HCT116 (cell line): ENCODE measurements at regions not wholly inside any gene's neighbourhood (a gene's known extent, or its start where the extent isn't known, plus 50 kb on each side); places are given as distances from the start of the nearest gene placed in this dataset.

ENCODE experiments used
- ATAC-seq: fragments of 200-7000 bp; cut with Tn5 transposase; 2 replicates; pipeline ENCODE4 v1.9.1; 2020; ENCODE audit warnings: mild to moderate bottlenecking, moderate library complexity
- BruUV-seq: library from RNA; stranded (reverse); fragments of 400-500 nt; replicated peaks from 2 replicates; lab custom pipeline; 2021; lab: Mats Ljungman, UMichigan
- CTCF ChIA-PET: fragments of 300-600 bp; sonication (Branson Sonifier 250); formaldehyde crosslinking; loops from one replicate; lab custom pipeline; 2021; ENCODE audit warnings: antibody characterized with exemption; lab: Charles Lee
- POLR2A ChIA-PET: fragments of 300-600, 350-600 bp; sonication (Branson Sonifier 250); formaldehyde crosslinking; loops from one replicate; lab custom pipeline; 2021; ENCODE audit warnings: antibody characterized with exemption; lab: Charles Lee
- RAD21 ChIA-PET, 2 experiments: fragments of 300-600 bp; sonication (Branson Sonifier 250); formaldehyde crosslinking; loops; one replicate each; lab custom pipeline; 2023; ENCODE audit warnings: low total read pairs in 2 of 2; ENCODE audit not compliant: uncharacterized antibody in 2 of 2, unreplicated experiment in 2 of 2, low non-redundant PET in 1 of 2; lab: Charles Lee
- DNase-seq: peaks from one replicate; pipeline ENCODE4 v3.0.0-alpha.2; 2010; ENCODE audit warnings: low read depth, low spot score
- H2AFZ ChIP-seq: fragments of 200-600 bp; shearing (Covaris generic), sonication (generic); 2 replicates; pipeline ENCODE4 v1.6.1; 2017; ENCODE audit warnings: low read depth, mixed run types, mixed read lengths, antibody characterized with exemption, low read length; ENCODE audit not compliant: poor library complexity, severe bottlenecking
- H3K27ac ChIP-seq: 2 replicates; pipeline ENCODE4 v1.5.1; 2012; ENCODE audit warnings: low read depth, low read length
- H3K27me3 ChIP-seq: fragments of 200-600 bp; sonication (generic); 2 replicates; pipeline ENCODE4 v1.6.1; 2016; ENCODE audit warnings: mixed run types, low read length, mixed read lengths; ENCODE audit not compliant: insufficient read depth
- H3K36me3 ChIP-seq, 2 experiments: fragments of 200-500 bp in 1 of 2; fragments of 200-600 bp in 1 of 2; sonication (Bioruptor generic) in 1 of 2; sonication (generic) in 1 of 2; 2 replicates each; pipeline versions ENCODE4 v1.5.1 to v1.6.1; 2014 to 2016; ENCODE audit warnings: low read length in 2 of 2, inconsistent platforms in 1 of 2, mixed read lengths in 1 of 2, mixed run types in 1 of 2; ENCODE audit not compliant: insufficient read depth in 2 of 2, control insufficient read depth in 1 of 2
- H3K4me1 ChIP-seq, 2 experiments: fragments of 200-600 bp in 1 of 2; sonication (generic) in 1 of 2; 2 replicates each; pipeline versions ENCODE4 v1.5.1 to v1.6.1; 2012 to 2017; ENCODE audit warnings: low read length in 2 of 2, inconsistent platforms in 1 of 2, mild to moderate bottlenecking in 1 of 2, mixed read lengths in 1 of 2, mixed run types in 1 of 2, moderate library complexity in 1 of 2; ENCODE audit not compliant: insufficient read depth in 2 of 2, control insufficient read depth in 1 of 2
- H3K4me2 ChIP-seq: fragments of 200-600 bp; sonication (generic); 2 replicates; pipeline ENCODE4 v1.6.1; 2017; ENCODE audit warnings: mixed run types, low read length, mixed read lengths
- H3K4me3 ChIP-seq, 2 experiments: fragments of 200-600 bp in 1 of 2; sonication (generic) in 1 of 2; replicated peaks in 1 of 2; 2 replicates each; pipeline ENCODE4 v1.5.1; 2011 to 2016; ENCODE audit warnings: low read length in 2 of 2, control low read depth in 1 of 2, low read depth in 1 of 2, mild to moderate bottlenecking in 1 of 2, mixed read lengths in 1 of 2, mixed run types in 1 of 2
- H3K79me2 ChIP-seq: fragments of 200-600 bp; sonication (generic); 2 replicates; pipeline ENCODE4 v1.6.1; 2017; ENCODE audit warnings: mild to moderate bottlenecking, mixed run types, low read length, moderate library complexity, mixed read lengths; ENCODE audit not compliant: insufficient read depth
- H3K9ac ChIP-seq: fragments of 200-600 bp; sonication (generic); 2 replicates; pipeline ENCODE4 v1.6.1; 2016; ENCODE audit warnings: low read length, mixed read lengths
- H3K9me2 ChIP-seq: fragments of 200-600 bp; sonication (generic), shearing (Covaris generic); 2 replicates; pipeline ENCODE4 v1.6.1; 2017; ENCODE audit warnings: mixed run types, mild to moderate bottlenecking, moderate library complexity; ENCODE audit not compliant: insufficient read depth
- H3K9me3 ChIP-seq, 2 experiments: fragments of 200-500 bp in 1 of 2; fragments of 200-600 bp in 1 of 2; sonication (Bioruptor generic) in 1 of 2; sonication (generic) in 1 of 2; 2 replicates each; pipeline ENCODE4 v1.6.1; 2014 to 2017; ENCODE audit warnings: low read length in 2 of 2, mixed read lengths in 2 of 2, inconsistent platforms in 1 of 2, low read depth in 1 of 2, mild to moderate bottlenecking in 1 of 2, mixed run types in 1 of 2, moderate library complexity in 1 of 2; ENCODE audit not compliant: control insufficient read depth in 1 of 2, insufficient read depth in 1 of 2
- H4K20me1 ChIP-seq: fragments of 200-600 bp; sonication (generic), shearing (Covaris generic); 2 replicates; pipeline ENCODE4 v1.6.1; 2017; ENCODE audit warnings: mixed run types, mild to moderate bottlenecking, moderate library complexity; ENCODE audit not compliant: insufficient read depth
- CBX3 ChIP-seq: IDR thresholded peaks from 2 replicates; pipeline ENCODE4 v1.6.1; 2012; ENCODE audit warnings: low read depth
- CEBPB ChIP-seq: IDR thresholded peaks from 2 replicates; pipeline ENCODE4 v1.6.1; 2012; ENCODE audit warnings: low read depth
- EZH2phosphoT487 ChIP-seq: fragments of 200-600 bp; IDR thresholded peaks from 2 replicates; pipeline ENCODE4 v1.6.1; 2018; ENCODE audit warnings: antibody characterized with exemption, borderline replicate concordance
- FOSL1 ChIP-seq: IDR thresholded peaks from 2 replicates; pipeline ENCODE4 v1.6.1; 2012; ENCODE audit warnings: low read depth
- JUND ChIP-seq: IDR thresholded peaks from 2 replicates; pipeline ENCODE4 v1.6.1; 2012
- RAD21 ChIP-seq: IDR thresholded peaks from 2 replicates; pipeline ENCODE4 v1.6.1; 2012; ENCODE audit warnings: low read depth, mild to moderate bottlenecking
- SIN3A ChIP-seq: IDR thresholded peaks from 2 replicates; pipeline ENCODE4 v1.6.1; 2012; ENCODE audit warnings: low read depth
- SP1 ChIP-seq: IDR thresholded peaks from 2 replicates; pipeline ENCODE4 v1.6.1; 2012; ENCODE audit warnings: low read depth
- TCF7L2 ChIP-seq: IDR thresholded peaks from 2 replicates; pipeline ENCODE4 v1.7.0; 2011; ENCODE audit warnings: borderline replicate concordance, inconsistent platforms; ENCODE audit not compliant: insufficient read depth, insufficient read length; ENCODE audit errors: extremely low read depth
- ZFX ChIP-seq: fragments of 450-650 bp; IDR thresholded peaks from 2 replicates; pipeline ENCODE4 v1.6.1; 2017
- ZNF274 ChIP-seq: fragments of 200-500 bp; sonication (Bioruptor generic); IDR thresholded peaks from 2 replicates; pipeline ENCODE4 v1.6.1; 2014; ENCODE audit warnings: mild to moderate bottlenecking, low read depth, low read length, inconsistent platforms
- intact Hi-C: fragments of 100-400 bp; cut with micrococcal nuclease; formaldehyde crosslinking; loops from 2 replicates; pipeline ENCODE4 v1.10.0; 2022
- TF ChIP-seq, protein P1 (sequence below): IDR thresholded peaks from 2 replicates; pipeline ENCODE4 v1.6.1; 2012
- TF ChIP-seq, protein P2 (sequence below): IDR thresholded peaks from 2 replicates; pipeline ENCODE4 v1.6.1; 2012; ENCODE audit warnings: low read depth
- TF ChIP-seq, protein P3 (sequence below), 3 experiments: fragments of 200-600 bp in 1 of 3; sonication (generic) in 1 of 3; IDR thresholded peaks in 2 of 3; conservative IDR thresholded peaks in 1 of 3; 2 replicates each; pipeline ENCODE4 v1.5.1; 2012 to 2017; ENCODE audit warnings: low read depth in 2 of 3, low read length in 2 of 3, antibody characterized with exemption in 1 of 3, borderline replicate concordance in 1 of 3, control low read depth in 1 of 3, mild to moderate bottlenecking in 1 of 3, mixed read lengths in 1 of 3, mixed run types in 1 of 3, moderate library complexity in 1 of 3; ENCODE audit not compliant: insufficient read depth in 1 of 3

DNA sequence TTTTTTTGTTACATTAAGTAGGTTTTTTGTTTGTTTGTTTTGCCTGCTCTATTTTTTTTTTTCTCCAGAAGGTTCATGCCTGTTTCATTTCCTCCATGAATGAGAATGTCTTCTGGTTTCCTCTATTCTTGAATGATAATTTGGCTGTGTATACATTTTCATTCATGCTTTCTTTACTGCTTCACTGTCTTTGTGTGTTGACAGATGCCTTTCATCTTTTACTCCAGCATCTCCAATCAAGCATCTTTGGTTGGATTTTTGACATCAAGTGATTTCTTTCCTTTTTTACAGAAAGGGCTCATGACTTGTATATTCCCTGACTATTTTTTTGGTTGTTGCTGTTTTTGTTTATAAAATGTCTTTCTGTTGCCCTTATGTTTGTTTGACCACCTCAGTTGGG lies 156.5 kb downstream of the MDFIC start:
- Histone ChIP-seq H3K36me3 (no peaks in the 10 kb centered on the region), H3K27me3 (no peaks in the 10 kb centered on the region), H3K79me2 (no peaks in the 10 kb centered on the region), H3K4me2 (no peak overlapping the region), H3K4me1 (no peaks in the 10 kb centered on the region), H4K20me1 (no peaks in the 10 kb centered on the region), H3K4me3 (no peak overlapping the region), H3K9me3 (no peaks in the 10 kb centered on the region), H3K9ac (no peak overlapping the region), H3K9me2 (no peaks in the 10 kb centered on the region; the same call in 1 of the 2 replicates), H2AFZ (no peak overlapping the region), H3K27ac (no peak overlapping the region)
- intact Hi-C loops: no loop called here
- ChIA-PET CTCF (no interaction called here), POLR2A (no interaction called here), RAD21 (no interaction called here)
- no peak for ATAC-seq
- TF ChIP-seq, protein P1, sequence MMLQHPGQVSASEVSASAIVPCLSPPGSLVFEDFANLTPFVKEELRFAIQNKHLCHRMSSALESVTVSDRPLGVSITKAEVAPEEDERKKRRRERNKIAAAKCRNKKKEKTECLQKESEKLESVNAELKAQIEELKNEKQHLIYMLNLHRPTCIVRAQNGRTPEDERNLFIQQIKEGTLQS: no peak
- no peak for TF ChIP-seq TCF7L2
- no peak for DNase-seq
- BruUV-seq: no TSS peak

DNA sequence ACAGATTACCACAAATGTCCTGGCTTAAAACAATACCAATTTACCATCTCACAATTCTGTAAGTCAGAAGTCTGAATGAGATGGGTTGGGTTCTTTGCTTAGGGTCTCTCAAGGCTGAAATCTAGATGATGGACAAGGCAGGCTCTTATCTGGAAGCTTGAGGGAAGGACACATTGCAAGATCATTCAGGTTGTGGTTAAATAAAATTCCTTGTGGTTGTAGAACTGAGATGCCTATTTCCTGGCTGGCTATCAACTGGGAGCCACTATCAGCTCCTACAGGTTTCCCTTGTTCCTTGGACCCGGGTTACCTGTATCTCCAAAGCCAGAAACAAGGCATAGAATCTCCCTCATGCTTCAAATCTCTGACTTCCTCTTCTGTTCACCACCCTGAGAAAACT lies 148.4 kb downstream of the MDFIC start:
- Histone ChIP-seq H3K27me3 (no peaks in the 10 kb centered on the region), H4K20me1 (no peaks in the 10 kb centered on the region), H3K9me2 (no peaks in the 10 kb centered on the region; the same call in 1 of the 2 replicates), H3K36me3 (no peaks in the 10 kb centered on the region), H3K9ac (no peak overlapping the region), H3K4me2 (no peak overlapping the region), H3K4me3 (no peak overlapping the region), H3K9me3 (no peaks in the 10 kb centered on the region), H3K79me2 (no peaks in the 10 kb centered on the region), H3K27ac (no peak overlapping the region), H2AFZ (no peak overlapping the region), H3K4me1 (no peaks in the 10 kb centered on the region)
- no TSS peak for BruUV-seq
- intact Hi-C loops: no loop called here
- no peak for DNase-seq
- POLR2A ChIA-PET: no interaction called here
- RAD21 ChIA-PET: no interaction called here
- CTCF ChIA-PET: no interaction called here
- ATAC-seq: no peak
- TF ChIP-seq RAD21 (no peak), SIN3A (no peak), CEBPB (no peak), ZFX (no peak), FOSL1 (no peak), SP1 (no peak), ZNF274 (no peak), EZH2phosphoT487 (no peak), CBX3 (no peak), JUND (no peak)
- TF ChIP-seq, protein P2, sequence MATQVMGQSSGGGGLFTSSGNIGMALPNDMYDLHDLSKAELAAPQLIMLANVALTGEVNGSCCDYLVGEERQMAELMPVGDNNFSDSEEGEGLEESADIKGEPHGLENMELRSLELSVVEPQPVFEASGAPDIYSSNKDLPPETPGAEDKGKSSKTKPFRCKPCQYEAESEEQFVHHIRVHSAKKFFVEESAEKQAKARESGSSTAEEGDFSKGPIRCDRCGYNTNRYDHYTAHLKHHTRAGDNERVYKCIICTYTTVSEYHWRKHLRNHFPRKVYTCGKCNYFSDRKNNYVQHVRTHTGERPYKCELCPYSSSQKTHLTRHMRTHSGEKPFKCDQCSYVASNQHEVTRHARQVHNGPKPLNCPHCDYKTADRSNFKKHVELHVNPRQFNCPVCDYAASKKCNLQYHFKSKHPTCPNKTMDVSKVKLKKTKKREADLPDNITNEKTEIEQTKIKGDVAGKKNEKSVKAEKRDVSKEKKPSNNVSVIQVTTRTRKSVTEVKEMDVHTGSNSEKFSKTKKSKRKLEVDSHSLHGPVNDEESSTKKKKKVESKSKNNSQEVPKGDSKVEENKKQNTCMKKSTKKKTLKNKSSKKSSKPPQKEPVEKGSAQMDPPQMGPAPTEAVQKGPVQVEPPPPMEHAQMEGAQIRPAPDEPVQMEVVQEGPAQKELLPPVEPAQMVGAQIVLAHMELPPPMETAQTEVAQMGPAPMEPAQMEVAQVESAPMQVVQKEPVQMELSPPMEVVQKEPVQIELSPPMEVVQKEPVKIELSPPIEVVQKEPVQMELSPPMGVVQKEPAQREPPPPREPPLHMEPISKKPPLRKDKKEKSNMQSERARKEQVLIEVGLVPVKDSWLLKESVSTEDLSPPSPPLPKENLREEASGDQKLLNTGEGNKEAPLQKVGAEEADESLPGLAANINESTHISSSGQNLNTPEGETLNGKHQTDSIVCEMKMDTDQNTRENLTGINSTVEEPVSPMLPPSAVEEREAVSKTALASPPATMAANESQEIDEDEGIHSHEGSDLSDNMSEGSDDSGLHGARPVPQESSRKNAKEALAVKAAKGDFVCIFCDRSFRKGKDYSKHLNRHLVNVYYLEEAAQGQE: no peak
- TF ChIP-seq, protein P3, sequence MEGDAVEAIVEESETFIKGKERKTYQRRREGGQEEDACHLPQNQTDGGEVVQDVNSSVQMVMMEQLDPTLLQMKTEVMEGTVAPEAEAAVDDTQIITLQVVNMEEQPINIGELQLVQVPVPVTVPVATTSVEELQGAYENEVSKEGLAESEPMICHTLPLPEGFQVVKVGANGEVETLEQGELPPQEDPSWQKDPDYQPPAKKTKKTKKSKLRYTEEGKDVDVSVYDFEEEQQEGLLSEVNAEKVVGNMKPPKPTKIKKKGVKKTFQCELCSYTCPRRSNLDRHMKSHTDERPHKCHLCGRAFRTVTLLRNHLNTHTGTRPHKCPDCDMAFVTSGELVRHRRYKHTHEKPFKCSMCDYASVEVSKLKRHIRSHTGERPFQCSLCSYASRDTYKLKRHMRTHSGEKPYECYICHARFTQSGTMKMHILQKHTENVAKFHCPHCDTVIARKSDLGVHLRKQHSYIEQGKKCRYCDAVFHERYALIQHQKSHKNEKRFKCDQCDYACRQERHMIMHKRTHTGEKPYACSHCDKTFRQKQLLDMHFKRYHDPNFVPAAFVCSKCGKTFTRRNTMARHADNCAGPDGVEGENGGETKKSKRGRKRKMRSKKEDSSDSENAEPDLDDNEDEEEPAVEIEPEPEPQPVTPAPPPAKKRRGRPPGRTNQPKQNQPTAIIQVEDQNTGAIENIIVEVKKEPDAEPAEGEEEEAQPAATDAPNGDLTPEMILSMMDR (IDR thresholded peaks at IDR 0.05 in 2 of 3, conservative IDR thresholded peaks at IDR 0.05 in 1 of 3; ENCODE audit: borderline replicate concordance in 1 of 3, insufficient read depth in 1 of 3, low read depth in 2 of 3, low read length in 2 of 3): no peak
